DND-41 (cell line): ENCODE measurements at regions not wholly inside any gene's neighbourhood (a gene's known extent, or its start where the extent isn't known, plus 50 kb on each side); places are given as distances from the start of the nearest gene placed in this dataset.

Experiments
- ATAC-seq: fragments of 200-7000 bp; cut with Tn5 transposase; 3 replicates; pipeline ENCODE4 v1.9.1; 2021; ENCODE audit warnings: low read depth; ENCODE audit not compliant: insufficient read depth
- DNase-seq: peaks from one replicate; pipeline ENCODE4 v3.0.0-alpha.2; 2020
- H2AFZ ChIP-seq: 2 replicates; pipeline ENCODE4 v1.6.0; 2012; ENCODE audit warnings: low read depth, low read length
- H3K27ac ChIP-seq: 2 replicates; pipeline ENCODE4 v1.5.1; 2012; ENCODE audit warnings: low read length, inconsistent platforms
- H3K27me3 ChIP-seq: fragments of 200-600 bp; sonication (generic); 2 replicates; pipeline ENCODE4 v1.6.0; 2012; ENCODE audit warnings: low read length, mild to moderate bottlenecking, inconsistent platforms; ENCODE audit not compliant: insufficient read depth, poor library complexity
- H3K36me3 ChIP-seq: 2 replicates; pipeline ENCODE4 v1.5.1; 2012; ENCODE audit warnings: low read length, inconsistent platforms; ENCODE audit not compliant: insufficient read depth
- H3K4me1 ChIP-seq: 2 replicates; pipeline ENCODE4 v1.5.1; 2012; ENCODE audit warnings: mild to moderate bottlenecking, low read length; ENCODE audit not compliant: insufficient read depth
- H3K4me2 ChIP-seq: 2 replicates; pipeline ENCODE4 v1.6.0; 2012; ENCODE audit warnings: mild to moderate bottlenecking, moderate library complexity, low read length, inconsistent platforms; ENCODE audit not compliant: insufficient read depth
- H3K4me3 ChIP-seq, 2 experiments: fragments of 200-600 bp in 1 of 2; shearing (Covaris generic) in 1 of 2; 2 replicates each; pipeline ENCODE4 v1.5.1; 2012 to 2016; ENCODE audit warnings: inconsistent platforms in 2 of 2, low read length in 2 of 2, mild to moderate bottlenecking in 2 of 2, low read depth in 1 of 2, moderate library complexity in 1 of 2
- H3K79me2 ChIP-seq: 2 replicates; pipeline ENCODE4 v1.6.0; 2012; ENCODE audit warnings: low read length, inconsistent platforms; ENCODE audit not compliant: insufficient read depth
- H3K9ac ChIP-seq: 2 replicates; pipeline ENCODE4 v1.6.0; 2012; ENCODE audit warnings: low read depth, mild to moderate bottlenecking, inconsistent platforms, low read length, moderate library complexity
- H3K9me3 ChIP-seq: 2 replicates; pipeline ENCODE4 v1.5.1; 2012; ENCODE audit warnings: low read length, moderate library complexity, mild to moderate bottlenecking, inconsistent platforms; ENCODE audit not compliant: insufficient read depth, severe bottlenecking
- H4K20me1 ChIP-seq: 2 replicates; pipeline ENCODE4 v1.6.0; 2012; ENCODE audit warnings: low read length; ENCODE audit not compliant: insufficient read depth
- CTCF ChIP-seq: IDR thresholded peaks from 2 replicates; pipeline ENCODE4 v1.5.1; 2012; ENCODE audit warnings: borderline replicate concordance, low read length, moderate library complexity, mild to moderate bottlenecking; ENCODE audit not compliant: poor library complexity, severe bottlenecking; ENCODE audit errors: extremely low read depth
- EZH2 ChIP-seq: IDR thresholded peaks from 3 replicates; pipeline ENCODE4 v1.6.1; 2012; ENCODE audit warnings: borderline replicate concordance, low read depth, mild to moderate bottlenecking, moderate library complexity, low read length, inconsistent platforms; ENCODE audit not compliant: severe bottlenecking

- Histone ChIP-seq H3K27ac (no peak overlapping the region), H3K4me1 (no peaks in the 10 kb centered on the region), H3K9ac (no peak overlapping the region), H3K79me2 (no peaks in the 10 kb centered on the region), H3K36me3 (no peaks in the 10 kb centered on the region), H4K20me1 (no peaks in the 10 kb centered on the region), H3K4me2 (no peak overlapping the region), H2AFZ (no peak overlapping the region), H3K9me3 (no peaks in the 10 kb centered on the region), H3K27me3 (peaks cover 3% of the 10 kb centered on the region), H3K4me3 (no peak overlapping the region)
- TF ChIP-seq CTCF (no peak), EZH2 (no peak)
- ATAC-seq (no peak), DNase-seq (no peak)
These were observed 503.9 kb upstream of the USP24 start for GRCh38 chr1:55718758-55719671.

DNA sequence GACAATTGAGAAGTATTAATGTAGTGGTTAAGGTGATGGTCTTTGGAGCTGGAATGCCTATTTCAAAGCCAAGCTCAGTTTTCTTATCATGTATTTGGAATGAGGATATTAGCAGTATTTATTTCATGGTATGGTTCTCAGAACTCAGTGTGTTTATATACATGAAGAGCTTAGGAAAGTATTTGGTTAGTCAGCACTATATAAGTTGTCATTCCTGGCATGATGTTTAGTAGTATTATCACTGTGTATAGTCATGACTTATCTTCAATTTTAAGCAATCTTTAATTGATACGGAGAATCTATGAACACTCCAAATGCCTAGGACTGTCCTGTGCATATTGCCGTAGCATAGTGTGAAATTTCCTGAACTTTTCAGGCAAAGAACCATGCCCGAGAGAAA lies 501.9 kb upstream of the USP24 start:
- H3K27ac ChIP-seq = no peak overlapping the region
- no peak overlapping the region for H3K9ac ChIP-seq
- DNase-seq (no peak), ATAC-seq (no peak)
- no peaks in the 10 kb centered on the region for H4K20me1 ChIP-seq
- TF ChIP-seq CTCF (no peak), EZH2 (no peak)
- H3K4me3 ChIP-seq = no peak overlapping the region
- no peaks in the 10 kb centered on the region for H3K4me1 ChIP-seq
- no peak overlapping the region for H3K4me2 ChIP-seq
- no peaks in the 10 kb centered on the region for H3K36me3 ChIP-seq
- H3K9me3 ChIP-seq = no peaks in the 10 kb centered on the region
- H2AFZ ChIP-seq = no peak overlapping the region
- no peaks in the 10 kb centered on the region for H3K79me2 ChIP-seq
- H3K27me3 ChIP-seq = peaks cover 6% of the 10 kb centered on the region

GRCh38 chr1:55716610-55717009 lies 501.4 kb upstream of the USP24 start:
- Histone ChIP-seq H4K20me1 (no peaks in the 10 kb centered on the region), H3K27ac (no peak overlapping the region), H3K27me3 (peaks cover 6% of the 10 kb centered on the region), H3K4me1 (no peaks in the 10 kb centered on the region), H3K9me3 (no peaks in the 10 kb centered on the region), H3K36me3 (no peaks in the 10 kb centered on the region), H2AFZ (no peak overlapping the region), H3K9ac (no peak overlapping the region), H3K79me2 (no peaks in the 10 kb centered on the region), H3K4me3 (no peak overlapping the region), H3K4me2 (no peak overlapping the region)
- DNase-seq (no peak), ATAC-seq (no peak)
- no peak for TF ChIP-seq CTCF
- TF ChIP-seq EZH2 = no peak
